DMS53 (cell line): ENCODE measurements at regions not wholly inside any gene's neighbourhood (a gene's known extent, or its start where the extent isn't known, plus 50 kb on each side); places are given as distances from the start of the nearest gene placed in this dataset.
"Not testable (repeated sequence)": the region's sequence is repeated elsewhere in the genome, so short reads cannot be mapped to it uniquely, and the experiment has no call there.

Source experiments
- DNase-seq: peaks from one replicate; lab custom pipeline; 2025; lab: John Stamatoyannopoulos, UW

- DNase-seq: no peak
Measured at GRCh38 chr3:197368821-197369220, 70.4 kb upstream of the DLG1 start.

GRCh38 chr3:197368330-197368729 is 69.9 kb upstream of the DLG1 start:
- DNase-seq: no peak

DNA sequence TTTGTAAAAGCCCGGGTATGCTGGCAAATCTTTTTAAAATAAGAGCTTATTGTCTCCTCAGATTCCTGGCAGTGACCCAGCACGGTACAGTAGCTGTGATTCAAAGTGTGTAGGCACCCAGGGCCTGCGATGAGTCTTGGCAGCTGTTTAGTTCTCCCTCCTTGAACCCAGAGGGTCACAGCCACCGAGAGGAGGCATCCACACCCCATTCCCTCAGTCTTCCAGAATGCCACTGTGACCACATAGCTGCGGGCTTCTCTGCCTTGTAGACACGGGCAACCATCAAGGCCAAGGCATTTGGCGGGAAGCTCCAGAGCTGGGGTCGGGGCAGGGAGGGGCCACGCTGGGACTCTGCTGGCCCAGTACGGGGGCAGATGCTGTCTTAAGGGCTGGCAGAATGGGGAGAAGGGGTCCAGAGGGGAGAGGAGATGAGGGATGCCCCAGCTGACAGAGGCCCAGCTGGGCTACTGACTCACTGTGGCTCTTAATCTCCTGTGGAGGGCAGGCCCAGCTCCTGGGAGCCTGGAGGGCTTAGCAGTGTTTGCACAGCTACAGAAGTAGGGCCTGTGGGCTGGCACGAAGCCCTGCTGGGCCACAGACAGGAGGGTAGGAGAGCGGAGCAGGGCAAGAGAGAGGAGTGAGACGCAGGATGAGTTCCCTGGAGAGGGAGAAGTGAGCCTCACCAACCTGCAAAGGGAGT is 68.8 kb upstream of the DLG1 start:
- peak; percentile 92 for DNase-seq

- no peak for DNase-seq
Measured at GRCh38 chr3:197366301-197367044, 68.1 kb upstream of the DLG1 start.

GRCh38 chr3:197365586-197365985 is 67.2 kb upstream of the DLG1 start:
- no peak for DNase-seq

DNA sequence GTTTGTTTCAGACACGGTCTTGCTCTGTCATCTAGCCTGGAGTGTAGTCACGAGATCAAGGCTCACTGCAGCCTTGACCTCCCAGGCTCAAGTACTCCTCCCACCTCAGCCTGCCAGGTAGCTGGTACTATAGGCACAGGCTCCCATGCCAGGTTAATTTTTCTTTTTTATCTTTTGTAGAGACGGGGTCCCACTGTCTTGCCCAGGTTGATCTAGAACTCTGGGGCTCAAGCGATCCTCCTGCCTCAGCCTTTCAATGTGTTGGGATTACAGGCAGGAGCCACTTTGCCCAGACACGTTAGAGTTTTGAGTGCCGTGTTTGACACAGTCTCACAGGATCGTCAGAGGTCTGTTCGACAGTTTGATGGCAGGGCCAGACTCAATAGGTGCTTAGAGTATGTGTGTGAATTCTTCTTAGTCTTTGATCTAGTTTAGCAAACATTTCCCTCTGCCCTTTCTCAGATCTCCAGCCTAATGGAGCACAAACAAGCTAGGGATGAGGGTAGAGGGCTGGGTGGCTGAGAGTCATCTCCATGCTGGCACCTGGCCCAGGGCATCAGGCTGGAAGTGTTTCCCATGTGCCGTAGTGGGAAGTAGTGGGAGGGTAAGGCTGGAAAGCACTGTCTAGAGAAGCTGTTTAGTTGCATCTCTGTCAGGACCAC is 66.1 kb upstream of the DLG1 start:
- peak; percentile 62 for DNase-seq

DNA sequence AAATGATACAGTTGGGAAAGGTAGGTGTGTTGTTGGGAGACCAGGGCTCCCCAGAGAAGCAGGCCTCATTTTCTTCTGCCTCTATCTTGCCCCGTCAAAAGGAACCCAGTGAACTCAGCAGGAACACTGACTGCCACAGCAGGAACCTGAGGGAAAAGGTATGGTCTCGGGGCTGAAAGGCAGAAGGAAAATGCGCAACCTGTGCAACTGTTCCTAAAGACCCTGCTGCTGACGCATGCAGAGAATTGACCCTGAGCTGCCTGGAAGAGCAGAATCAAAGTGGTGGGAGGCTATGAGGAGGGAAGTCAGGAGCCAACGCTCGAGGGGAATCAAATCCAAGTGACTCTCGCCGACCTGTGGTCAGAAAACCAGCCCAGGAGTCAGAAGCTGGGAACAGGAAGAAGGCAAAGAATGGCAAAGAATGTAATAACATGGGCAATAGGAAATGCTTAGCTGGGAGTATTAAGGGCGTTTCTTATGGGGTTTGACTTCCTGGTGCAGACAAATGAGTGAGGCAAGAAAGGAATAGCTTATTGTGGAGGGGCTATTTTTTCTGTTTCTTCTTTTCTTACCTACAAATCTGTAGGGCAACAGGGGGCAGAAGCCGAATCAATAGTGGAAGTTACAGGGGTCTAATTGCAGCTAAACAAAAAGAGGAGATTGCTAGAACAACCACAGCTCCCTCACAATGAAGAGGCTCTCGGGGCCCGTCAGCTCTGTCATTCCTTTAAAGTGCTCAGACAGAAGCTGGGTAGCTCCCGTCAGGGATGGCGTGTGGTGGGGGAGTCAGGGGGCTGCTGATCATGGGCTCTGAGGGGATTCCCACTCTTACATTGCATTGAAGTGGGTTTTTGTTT is 65.4 kb upstream of the DLG1 start:
- no peak for DNase-seq

- no peak for DNase-seq
Measured at GRCh38 chr3:197362081-197362480, 63.7 kb upstream of the DLG1 start.

DNA sequence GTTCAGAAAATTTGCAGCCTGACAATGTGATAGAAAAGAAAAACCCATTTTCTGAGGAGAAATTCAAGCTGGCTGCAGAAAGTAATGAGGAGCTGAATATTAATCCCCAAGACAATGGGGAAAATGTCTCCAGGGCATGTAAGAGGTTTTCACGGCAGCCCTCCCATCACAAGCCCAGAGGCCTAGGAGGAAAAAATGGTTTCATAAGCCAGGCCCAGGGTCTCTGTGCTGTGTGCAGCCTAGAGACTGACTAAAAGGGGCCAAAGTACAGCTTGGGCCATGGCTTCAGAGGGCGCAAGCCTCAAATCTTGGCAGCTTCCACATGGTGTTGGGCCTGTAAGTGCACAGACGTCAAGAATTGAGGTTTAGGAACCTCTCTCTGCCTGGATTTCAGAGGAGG is 61.7 kb upstream of the DLG1 start:
- DNase-seq: not testable (repeated sequence)

GRCh38 chr3:197359476-197359875 is 61.1 kb upstream of the DLG1 start:
- DNase-seq: not testable (repeated sequence)

DNA sequence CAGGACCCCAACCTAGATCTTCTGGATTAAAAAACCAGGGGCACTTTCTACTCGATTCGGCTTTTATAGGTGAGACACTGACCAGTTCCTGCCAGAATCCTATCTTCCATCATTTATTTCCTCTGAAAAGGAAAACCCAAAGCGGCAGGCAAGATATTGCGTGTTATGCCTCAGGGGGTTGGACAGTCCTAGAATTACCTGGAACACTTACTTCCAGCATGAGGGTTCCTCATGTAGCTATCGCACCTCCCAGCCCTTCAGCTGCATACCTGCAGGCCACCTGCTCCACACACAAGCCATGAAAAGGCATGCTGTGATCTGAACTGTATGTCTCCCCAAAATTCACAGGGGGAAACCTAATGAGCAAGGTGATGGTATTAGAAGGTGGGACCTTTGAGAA is 58.3 kb upstream of the DLG1 start:
- no peak for DNase-seq

DNA sequence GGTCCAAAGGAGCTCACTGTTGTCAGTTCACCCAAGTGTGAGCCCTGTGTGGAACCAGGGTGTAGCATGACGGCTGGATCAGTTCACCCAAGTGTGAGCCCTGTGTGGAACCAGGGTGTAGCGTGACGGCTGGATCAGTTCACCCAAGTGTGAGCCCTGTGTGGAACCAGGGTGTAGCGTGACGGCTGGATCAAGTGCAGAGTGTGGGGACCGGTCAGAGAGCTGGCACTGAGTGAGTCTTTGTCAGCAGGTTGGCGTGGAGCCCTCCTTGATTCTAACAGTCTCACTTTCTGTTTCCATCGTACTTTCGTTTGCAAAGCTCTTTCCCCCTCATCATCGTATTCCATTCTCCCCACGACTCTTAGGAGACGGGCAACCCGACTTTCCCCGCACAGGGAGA is 57.9 kb upstream of the DLG1 start:
- no peak for DNase-seq

GRCh38 chr3:197355713-197356112 is 57.3 kb upstream of the DLG1 start:
- no peak for DNase-seq

DNA sequence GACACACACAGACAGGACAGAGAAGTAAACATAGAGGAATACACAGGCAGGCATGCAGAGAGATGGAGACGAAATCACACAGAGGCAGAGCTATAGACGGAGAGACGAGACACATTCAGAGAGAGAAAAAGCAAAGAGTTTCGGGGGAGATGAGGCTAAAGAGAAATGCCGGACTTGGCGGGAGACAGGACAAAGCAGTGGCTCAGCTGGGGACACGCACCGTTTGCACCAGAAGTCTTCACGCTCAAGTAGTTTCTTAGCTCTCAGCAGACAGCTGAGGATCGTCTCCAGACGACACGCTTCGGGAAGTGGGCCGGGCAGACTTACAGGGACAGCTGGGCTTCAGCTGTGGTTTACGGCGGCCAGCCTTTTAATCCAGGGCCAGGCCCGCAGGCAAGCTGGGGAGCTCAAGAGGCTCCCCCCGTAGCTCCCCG is 56.2 kb upstream of the DLG1 start:
- DNase-seq: peak; percentile 44

DNA sequence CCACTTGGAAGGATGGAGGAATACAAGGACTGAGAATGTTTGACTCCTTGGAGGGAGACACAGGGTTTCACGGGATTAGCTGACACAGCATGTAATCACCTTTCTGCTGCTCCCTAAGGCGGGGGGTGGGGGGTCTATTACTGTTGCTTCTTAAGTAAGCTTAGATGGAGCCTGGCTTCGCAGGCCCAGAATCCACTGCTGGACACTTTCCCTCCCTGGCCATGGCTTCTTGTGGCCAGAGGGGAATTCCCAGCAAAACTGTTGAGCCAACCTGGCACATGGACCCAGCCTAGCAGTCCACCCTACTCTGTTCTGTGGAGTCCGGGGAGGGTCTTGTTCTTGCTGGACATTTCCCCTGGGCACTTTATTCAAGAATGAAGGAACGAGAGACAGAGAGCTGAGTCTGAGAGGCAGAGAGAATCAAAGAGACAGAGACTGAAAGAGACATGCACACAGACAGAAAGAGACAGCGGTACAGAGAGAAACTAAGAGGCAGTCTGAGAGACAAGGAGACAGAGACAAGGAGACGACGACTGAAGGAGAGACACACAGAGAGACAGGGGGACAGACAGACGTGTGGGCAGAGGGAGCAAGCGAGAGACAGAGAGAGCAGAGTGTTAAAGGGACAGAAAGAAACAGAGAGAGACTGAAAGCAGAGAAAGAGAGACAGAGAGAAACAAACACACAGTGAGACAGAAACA is 55.6 kb upstream of the DLG1 start:
- no peak for DNase-seq

DNA sequence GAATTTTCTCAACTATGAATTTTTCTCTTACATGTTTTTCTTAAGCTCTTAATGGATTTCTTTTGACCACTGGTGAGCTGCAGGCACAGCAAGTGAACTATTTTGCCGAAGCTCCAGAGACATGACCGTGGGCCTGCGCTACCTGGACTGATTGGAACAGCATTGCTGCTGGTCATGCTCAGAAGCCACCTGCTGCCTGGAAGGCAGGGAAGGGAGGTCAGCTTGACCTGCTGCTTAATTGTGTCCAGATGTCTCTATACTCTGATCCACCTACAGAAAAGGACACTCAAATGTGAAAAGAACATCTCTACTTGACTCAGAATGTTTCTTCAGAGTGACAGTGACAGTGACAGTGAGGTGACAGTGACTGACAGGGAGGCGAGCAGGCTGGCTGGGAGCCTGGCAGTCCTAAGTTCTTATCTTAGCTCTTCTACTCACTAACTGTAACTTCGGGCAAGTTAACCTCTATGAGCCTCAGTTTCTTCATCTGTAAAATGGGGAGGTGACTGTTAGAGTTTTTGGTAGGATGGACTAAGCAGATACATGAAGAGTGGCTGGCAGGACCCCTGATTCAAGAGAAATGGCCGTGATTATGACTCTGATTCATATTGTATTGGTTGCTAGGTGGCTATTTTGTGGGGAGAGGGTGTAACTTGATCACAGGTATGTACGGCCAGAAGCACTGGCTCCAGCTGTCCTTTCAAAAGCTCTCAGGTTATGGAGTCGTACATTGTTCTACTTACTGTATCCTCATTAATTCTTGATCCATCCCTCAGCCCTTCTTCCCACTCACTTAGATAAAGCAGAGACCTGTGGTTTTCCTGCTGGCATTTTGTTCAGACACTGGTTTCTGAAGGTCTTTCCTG is 54.8 kb upstream of the DLG1 start:
- no peak for DNase-seq

DNA sequence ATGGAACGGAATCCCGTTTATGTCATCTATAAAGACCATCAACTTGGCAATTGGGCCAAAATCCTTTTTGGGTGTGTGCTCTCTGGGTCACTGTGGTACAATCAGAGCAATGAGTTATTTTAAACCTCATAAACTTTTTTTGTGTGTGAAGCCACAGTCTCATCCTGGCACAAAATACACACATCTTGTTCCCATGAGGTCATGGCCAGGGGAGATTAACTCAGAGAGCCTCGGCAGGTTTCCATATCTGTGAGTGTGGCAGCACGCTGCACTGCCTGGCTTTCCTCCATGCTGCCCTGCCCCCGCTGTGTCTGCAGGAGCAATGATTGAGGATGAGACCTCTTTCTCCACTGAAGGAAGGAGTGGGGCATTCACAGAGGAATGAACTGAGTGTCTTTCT is 54.0 kb upstream of the DLG1 start:
- no peak for DNase-seq

GRCh38 chr3:197350446-197350845 is 52.0 kb upstream of the DLG1 start:
- DNase-seq: no peak

DNA sequence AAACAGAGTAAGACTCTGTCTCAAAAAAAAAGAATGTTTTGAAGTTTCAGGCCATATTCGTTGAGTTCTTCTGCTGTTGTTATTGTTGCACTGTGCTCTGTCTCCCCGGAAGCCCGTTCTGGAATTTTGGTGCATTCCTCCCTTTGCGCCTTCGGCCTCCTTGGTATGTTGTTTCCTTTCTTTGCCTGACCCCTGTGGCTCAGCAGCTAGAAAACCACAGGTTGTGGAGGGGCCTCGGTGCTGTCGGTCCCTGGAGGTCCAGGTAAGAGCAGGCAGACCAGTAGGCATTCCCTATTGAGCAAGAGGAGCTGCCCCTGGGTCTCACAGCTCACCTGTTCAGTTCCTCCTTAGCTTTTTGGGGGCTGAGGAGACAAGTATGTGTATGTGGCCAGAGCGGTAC is 51.0 kb upstream of the DLG1 start:
- DNase-seq: no peak
